Hematopoietic multipotent progenitor cell treated with erythropoietin and hydrocortisone succinate and interleukin-3 and kit ligand, for 4 days (in vitro differentiated cells): ENCODE measurements at regions not wholly inside any gene's neighbourhood (a gene's known extent, or its start where the extent isn't known, plus 50 kb on each side); places are given as distances from the start of the nearest gene placed in this dataset.
A peak's percentile ranks its signal among the peaks of the same experiment; 100 is the strongest.

Source experiments
- DNase-seq: peaks from one replicate; pipeline ENCODE4 v3.0.0-alpha.2; 2015

- DNase-seq, result no peak
These were observed 340.9 kb downstream of the BUD13 start for GRCh38 chr11:116431842-116432241.

- no peak for DNase-seq
These were observed 344.2 kb downstream of the BUD13 start for GRCh38 chr11:116428638-116428975.

DNA sequence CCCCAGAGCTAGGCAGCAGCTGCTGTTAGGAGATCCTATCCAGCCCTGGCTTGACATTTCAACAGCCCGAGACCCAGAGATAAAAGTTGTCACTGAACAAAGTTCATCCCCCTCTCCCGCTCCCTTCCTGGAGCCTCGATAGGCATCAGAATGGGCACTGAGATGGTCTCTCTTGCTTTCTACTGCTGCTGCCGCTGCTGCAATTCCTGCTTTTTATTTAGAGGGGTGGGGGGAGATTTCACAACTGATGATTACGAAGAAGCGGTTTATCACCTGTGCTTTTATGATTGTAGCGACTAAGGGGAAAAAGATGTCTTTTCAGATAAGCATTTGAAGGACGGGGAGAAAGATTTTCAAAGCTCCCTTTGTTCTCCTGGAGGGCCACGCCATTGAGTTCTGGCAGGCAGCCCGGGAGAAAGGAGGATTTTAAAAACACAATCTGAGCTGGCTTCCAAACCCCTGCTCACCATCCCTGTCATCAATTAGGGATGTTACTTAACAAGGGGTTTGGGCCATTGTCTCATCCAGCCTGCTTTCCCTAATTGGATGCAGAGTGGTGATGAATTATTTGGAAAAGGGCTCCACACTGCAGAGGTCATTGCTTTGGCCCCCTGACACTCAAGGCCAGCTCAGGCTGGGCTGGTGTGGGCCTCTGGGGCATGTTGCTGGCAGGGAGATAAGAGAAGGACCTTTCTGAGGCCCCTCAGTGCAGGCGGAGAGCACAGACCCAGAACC lies 344.7 kb downstream of the BUD13 start:
- no peak for DNase-seq

DNA sequence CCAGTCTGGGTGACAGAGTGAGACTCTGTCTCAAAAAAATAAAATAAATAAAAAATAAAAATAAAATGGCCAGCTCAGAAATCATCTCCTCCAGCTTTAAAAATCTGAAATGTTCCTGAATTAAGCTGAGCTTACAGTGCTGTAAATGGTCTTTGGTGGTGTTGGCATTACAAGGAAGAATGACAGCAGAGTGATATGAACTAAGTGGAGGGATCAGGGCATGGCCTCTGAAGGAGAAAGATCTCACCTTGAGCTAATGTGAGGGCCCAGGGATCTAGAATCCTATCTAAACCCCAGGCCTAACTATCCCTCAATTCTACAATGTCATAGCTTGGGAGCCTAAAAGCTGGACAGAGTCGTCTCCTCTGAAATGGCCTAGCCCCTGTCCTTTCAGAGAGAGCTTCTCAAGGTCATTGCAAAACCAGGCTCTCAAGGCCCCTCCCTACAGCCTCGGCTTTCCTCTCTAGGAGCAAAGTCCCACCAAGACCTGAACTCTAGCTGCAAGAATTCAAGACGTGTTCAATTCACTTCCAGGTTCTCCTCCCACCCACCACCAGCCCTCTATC lies 345.4 kb downstream of the BUD13 start:
- DNase-seq, result no peak

- no peak for DNase-seq
These were observed 346.0 kb downstream of the BUD13 start for GRCh38 chr11:116426761-116427160.

- DNase-seq, result peak; percentile 10
These were observed 348.0 kb downstream of the BUD13 start for GRCh38 chr11:116424615-116425261.

- DNase-seq, result no peak
These were observed 349.7 kb downstream of the BUD13 start for GRCh38 chr11:116422956-116423600.

DNA sequence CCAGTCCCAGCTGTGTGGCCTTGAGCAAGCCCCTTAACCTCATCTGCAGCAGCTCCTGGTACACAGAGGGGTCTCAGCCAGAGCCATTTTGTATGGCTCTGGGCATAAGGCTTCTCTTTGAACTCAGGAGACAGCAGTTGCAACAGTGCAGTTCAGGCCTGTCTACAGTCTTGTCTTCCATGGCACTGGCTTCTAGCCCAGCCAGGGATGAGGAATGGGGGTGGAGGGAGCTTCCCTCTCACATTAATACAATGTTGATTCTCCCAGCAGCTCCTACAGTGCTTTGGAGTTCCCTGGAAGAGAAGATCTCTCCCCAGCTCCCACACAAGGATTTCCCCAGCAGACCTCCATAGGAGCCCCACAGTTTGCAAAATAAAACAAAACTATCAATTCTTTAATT lies 350.2 kb downstream of the BUD13 start:
- DNase-seq, result no peak

GRCh38 chr11:116421529-116422185 lies 351.1 kb downstream of the BUD13 start:
- DNase-seq, result no peak

- DNase-seq, result no peak
These were observed 351.8 kb downstream of the BUD13 start for GRCh38 chr11:116420770-116421528.

GRCh38 chr11:116420030-116420429 lies 352.8 kb downstream of the BUD13 start:
- DNase-seq, result no peak

DNA sequence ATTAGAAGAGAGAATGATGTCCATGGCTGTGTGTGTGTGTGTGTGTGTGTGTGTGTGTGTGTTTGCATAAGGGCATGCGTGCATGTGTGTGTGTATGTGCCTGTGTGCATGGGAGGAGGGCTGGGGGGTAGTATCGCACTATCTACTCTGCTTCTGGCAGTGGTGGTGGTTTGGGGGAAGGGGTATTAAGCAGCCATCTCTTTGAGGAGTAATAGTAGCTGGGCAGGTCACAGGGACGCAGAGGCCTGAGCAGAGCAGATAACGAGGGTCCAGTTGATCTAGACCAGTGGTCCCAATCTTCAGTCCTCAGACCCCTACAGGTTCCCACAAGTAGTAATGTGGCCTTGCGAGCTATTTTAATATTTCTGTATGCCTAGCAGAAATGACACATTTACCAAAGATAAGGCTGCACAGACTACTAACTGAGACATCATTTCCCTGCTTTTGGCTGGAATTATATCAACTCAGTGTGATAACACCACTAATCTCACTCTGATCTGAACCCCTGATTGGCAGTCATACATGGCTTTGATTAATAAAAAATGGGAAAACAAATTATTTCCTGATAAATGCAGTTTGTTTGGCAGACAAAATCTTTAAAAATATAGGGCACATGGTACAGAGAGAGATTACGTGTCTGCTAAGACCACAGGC lies 354.3 kb downstream of the BUD13 start:
- DNase-seq, result no peak

GRCh38 chr11:116416852-116417251 lies 355.9 kb downstream of the BUD13 start:
- DNase-seq, result no peak

DNA sequence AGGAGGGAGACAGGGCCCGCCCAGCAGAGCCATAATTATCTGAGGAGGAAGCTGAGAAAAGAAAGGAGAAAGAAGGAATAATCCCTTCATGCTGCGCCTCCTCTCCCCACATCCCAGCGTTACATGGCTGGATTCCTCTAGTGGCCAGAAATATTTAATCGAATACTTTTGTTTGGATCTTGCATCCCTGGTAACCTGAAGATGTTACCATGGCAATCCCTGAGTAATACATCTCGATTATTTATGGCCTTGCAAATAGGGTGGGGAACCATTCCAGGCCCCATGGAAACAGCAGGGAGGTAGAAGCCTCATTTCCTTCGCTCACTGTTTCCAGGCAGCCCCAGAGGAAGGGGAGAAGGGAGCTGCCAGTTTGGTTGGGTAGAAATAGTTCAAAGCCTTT lies 357.7 kb downstream of the BUD13 start:
- no peak for DNase-seq

DNA sequence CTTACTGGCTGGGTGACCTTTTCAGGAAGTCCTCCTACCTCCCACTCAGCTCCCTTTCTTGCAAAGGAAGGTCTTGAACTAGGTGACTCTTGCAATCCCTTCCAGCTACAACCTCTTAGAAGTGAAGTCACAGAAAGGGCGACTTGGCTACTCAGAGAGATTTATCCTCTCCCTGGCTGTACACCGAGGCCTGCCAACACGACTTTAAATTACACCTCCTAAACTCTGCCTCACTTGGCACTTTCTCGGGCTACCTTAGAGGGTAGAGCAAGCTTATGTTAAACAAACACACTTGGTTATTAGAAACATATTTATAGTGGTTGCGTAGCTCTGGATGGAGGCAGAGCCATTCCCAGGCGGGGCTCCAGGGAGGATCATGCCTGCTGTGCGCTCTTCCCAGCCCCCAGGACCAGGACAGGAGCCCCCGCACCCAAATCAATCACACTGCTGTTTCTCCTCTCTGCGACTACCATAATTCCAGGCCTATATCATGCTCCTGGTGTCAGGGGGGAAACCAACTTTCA lies 358.4 kb downstream of the BUD13 start:
- DNase-seq, result no peak

DNA sequence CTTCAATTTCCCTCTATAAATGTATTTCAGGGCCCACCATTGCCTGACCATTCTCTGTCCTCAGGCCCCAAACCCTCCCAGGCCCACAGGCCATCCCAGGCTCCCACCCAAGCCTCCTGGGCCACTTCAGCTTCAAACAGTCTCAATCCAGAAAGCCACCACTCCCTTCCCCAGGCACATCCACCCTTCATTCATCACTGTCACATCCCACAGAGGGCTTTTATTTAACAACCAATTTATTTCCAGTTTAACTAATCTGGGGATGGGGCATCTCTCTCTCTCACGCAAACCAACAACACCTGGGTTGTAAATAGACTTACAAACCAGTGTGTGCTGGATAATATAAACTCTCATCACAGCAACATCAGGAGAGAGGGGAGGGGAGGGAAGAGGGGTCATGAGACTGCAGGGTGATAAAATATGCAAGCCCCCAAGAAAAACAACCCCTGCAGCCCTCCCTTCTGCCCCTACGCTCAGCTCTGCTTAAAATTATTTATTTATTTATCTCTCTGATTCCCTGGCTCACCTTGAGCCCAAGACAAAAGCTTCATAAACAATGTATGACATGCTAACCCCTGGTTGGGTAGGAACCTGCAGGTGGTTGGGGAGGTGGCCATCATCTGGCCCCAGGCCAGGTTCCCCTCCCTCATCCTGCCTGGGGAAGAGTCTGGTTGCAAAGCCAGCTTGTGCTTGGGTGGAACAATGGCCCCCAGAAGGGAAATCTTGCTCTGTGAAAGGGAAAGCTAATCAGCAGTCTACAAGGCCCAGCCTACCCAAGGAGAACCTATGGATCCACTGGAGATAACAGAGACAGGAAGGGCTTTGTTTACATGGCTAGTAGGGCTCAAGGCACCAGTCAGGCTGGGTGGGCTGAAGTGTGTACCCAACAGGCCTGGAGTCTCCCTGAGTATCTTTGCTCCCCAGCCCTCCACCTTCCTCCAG lies 359.2 kb downstream of the BUD13 start:
- DNase-seq, result no peak

- DNase-seq, result no peak
These were observed 360.5 kb downstream of the BUD13 start for GRCh38 chr11:116412118-116412889.

DNA sequence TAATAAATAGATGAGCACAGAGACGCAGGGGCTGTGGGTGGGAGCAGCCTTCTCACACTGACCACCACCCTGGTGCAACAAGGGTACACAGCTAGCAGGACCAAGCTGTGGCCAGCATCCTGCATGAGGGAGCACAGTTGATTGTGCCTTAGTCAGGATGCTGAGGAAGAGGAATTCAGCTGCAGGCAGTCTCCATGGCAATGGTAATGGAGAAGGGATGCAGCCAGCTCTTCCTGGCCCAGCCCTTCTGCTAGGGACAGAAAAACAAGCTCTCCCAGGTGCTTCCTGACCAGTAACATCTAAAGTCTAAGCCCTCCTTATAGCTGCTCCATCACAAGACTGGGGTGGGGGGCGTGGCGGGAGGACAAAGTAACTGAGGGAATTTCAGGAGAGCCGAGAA lies 363.5 kb downstream of the BUD13 start:
- DNase-seq, result no peak

GRCh38 chr11:116406042-116406441 lies 366.7 kb downstream of the BUD13 start:
- no peak for DNase-seq

GRCh38 chr11:116404462-116404798 lies 368.4 kb downstream of the BUD13 start:
- no peak for DNase-seq
